ENCODE measurements at regions not wholly inside any gene's neighbourhood (a gene's known extent, or its start where the extent isn't known, plus 50 kb on each side); places are given as distances from the start of the nearest gene placed in this dataset.

DNA sequence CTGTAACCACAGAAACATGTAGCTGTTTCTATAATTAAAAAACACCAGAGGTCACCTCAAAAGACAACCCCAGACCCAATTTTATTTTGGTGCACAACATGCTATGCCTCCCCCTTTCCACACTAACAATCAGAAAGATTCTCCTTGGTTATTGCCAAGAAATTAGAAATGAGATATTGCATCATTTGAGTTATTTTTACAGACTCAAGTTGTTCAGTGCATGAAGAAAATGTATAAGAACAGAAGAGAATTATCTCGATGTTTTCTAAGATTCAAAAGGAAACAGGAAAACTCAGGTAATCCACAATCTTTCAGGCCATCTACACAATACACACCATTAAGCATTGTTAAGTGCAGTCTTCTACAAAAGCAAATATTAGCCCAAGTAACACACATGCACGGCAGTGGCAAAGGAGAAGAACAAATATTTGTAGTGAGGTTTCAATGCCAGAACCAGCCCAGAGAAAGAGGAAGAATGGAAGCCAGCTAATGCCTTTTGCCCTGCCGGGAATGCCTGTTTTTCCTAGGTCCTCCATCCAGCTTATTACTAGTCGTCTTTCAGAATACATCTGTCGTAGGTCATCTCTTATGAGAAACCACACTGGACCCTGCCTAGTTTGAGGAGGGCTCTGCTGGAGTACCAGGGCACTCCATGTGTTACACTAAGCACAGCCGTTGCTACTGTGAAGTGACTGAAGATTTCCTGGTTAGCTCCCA, 67.6 kb upstream of the C1GALT1 start:
- in situ Hi-C loops (cut with MboI; ENCODE audit: low sequenced_read_pairs): no loop called here

DNA sequence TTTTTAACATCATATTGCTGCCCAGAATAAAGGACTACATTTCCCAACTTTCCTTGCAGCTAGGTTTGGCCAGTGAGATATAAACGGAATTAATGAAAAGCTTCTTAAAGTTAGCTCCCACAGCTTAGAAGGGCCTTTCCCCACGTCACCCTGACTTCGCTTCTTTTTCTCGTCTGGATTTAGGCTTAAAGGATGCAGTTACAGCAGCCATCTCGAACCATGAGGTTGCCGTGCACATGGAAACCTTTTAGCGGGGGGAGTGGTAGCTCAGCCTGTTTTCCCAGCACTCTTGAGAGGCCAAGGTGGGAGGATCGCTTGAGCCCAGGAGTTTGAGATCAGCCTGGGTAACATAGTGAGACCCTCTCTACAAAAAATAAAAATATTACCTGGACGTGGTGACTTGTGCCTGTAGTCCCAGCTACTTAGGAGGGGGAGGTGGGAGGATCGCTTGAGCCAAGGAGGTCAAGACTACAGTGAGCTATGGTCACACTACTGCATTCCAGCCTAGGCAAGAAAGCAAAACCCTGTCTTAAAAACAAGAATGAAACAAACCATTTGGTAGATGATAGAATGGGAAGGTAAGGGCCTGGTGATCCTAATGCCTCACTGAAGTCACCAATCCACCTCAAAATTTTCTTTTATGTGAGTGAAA, 64.3 kb upstream of the C1GALT1 start:
- in situ Hi-C loops (cut with MboI; ENCODE audit: low sequenced_read_pairs): no loop called here

DNA sequence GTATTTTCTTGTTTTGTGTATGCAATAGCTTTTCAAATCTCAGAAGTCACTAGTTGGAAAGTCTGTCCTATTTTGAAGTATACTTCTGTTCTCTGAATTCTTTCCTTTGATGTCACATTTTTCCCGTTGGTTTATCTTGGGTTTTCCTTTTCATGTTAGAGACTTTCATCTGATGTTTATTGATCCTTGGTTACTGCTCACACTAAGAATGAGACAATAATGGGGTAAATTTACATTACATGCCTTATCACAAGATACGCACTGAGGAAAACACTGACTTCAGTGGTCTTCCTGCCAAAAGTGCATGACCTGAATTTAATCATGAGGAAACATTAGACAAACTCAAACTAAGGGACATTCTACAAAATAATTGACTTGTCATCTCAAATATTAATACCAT, 63.5 kb upstream of the C1GALT1 start:
- in situ Hi-C loops (cut with MboI; ENCODE audit: low sequenced_read_pairs): no loop called here

DNA sequence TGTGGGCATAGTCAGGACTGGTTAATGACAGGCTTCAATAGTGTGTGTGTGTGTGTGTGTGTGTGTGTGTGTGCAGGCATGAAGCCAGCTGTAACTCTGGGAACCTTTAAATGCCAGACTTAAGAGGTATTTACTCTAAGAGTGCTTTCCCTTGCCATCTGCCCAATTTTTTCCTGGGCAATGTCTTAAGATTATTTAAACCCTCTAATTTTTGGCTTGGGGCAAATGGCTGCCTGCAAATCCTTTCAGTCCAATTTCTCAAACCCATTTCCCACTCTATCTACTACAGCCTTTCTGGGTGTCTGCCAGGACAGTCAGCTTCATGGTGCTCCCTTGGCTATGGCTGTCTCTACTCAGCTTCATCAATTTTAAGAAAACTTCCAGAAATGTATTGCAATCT, 62.6 kb upstream of the C1GALT1 start:
- in situ Hi-C loops (cut with MboI; ENCODE audit: low sequenced_read_pairs): no loop called here

DNA sequence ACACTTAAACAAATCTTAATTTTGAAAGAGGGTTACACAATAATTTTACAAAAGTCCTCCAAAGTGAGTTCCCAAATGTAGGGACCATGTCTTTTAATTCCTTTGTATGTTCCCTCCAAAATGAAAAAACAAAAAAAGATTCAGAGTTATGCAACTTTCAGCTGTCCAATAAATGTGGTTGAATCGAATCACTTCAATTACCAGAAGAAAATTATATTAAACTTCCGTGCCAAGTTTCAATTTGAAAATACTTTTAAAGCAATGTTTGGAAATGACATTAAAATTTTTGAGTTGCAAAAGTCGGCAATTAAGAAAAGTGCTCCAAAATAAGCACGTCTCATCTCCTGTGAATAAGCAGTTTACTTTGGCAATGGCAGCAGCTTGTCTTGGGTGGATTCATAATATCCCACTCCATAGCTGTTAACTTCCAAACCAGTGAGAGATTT, 60.3 kb upstream of the C1GALT1 start:
- in situ Hi-C loops (cut with MboI; ENCODE audit: low sequenced_read_pairs): no loop called here

DNA sequence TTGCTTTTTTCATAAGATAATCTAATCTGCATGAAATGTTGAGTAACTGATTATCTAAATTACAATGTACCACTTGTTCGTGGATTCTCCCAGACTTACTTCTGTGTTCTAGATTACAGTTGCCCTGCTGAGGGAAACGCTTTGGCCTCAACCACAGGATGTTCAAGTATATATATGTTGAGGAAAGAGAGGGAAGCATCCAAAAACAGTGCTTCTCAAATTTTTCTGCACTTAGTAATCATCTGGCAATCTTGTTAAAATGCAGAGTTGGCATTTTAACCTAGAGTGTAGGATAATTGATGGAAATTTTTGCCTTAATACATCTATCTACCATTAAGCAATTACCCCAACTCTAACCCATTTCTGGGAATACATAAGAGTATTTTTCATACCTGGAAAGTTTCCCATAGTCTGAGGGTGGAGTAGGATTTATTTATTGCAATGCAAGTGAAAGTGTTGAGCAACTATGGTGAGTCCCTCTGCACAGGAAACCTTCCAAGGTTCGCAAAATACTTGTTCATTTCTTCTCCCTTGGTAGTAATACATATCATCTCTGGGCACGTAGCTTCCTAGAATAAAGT, 59.6 kb upstream of the C1GALT1 start:
- in situ Hi-C loops (cut with MboI; ENCODE audit: low sequenced_read_pairs): no loop called here

DNA sequence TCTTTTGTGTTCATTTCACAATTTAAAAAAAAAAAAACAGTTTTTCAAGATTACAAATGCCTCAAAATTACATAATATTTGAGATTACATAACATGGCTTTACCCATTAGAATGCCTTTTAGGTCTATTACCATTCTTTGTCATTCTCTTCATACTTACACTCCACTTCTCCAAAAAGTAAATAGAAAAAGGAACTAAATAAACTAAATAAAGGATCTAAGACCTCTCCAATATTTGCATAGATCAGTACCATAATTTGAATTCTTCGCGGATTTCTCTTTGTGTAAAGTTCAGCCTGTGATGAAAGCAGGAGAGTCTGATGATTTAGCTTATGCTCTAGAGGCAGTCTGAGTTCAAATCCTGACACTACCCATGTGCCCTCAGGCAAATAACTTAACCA, 56.4 kb upstream of the C1GALT1 start:
- in situ Hi-C loops (cut with MboI; ENCODE audit: low sequenced_read_pairs): no loop called here

DNA sequence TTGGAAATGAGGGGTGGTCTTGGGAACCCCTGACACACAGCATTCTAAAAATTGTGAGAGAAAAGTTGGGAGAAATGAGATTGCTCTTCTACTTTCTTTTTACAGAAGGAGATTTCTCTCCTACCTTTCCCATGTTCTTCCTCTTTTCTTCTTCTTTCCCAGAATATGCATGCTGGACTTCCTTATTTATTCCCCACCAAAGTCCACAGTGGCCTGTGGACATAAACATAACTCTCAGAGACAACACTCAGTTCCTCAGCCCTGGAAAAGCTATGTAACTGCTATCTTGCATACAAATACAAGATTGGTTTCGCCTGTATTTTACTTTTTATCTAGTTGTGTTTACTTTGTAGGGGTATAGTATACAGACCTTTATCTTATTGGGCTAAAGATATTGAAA, 54.6 kb upstream of the C1GALT1 start:
- in situ Hi-C loops (cut with MboI; ENCODE audit: low sequenced_read_pairs): no loop called here

DNA sequence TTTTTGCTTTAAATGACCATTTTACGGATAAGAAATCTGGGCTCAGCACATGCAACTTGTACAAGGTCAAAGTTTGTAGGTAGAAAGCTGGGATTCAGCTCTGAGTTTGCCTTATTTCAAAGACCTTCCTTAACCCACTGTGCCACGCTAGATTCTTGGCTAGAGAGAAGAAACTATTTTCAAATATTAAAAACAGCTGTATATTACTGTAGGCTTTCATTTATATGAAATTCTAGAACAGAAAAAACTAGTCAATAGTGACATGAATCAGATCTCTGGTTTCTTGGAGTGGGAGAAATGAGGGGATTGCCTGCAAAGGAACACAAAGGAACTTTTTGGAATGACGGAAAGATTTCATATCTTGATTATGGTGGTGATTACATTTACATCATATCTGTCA, 53.0 kb upstream of the C1GALT1 start:
- in situ Hi-C loops (cut with MboI; ENCODE audit: low sequenced_read_pairs): no loop called here

DNA sequence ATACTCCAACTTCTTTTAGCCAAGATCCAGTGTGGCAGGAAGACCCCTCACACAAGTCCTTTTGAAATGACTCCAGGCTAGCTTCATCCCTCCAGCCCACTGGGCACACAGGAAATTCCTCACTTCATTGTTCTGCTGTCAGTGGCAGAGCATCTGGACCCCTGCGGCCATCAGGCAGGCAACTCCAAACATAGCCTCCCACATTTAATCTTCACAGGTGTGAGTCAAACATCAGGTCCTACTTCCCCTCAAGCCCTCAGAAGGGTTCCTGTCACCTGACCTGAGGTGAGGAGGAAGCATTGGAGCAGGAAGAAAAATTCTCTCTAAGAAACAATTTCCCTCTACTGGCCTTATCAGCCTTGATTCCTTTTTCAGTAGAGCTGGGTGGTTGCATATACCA, 51.1 kb upstream of the C1GALT1 start:
- in situ Hi-C loops (cut with MboI; ENCODE audit: low sequenced_read_pairs): no loop called here

Data from HL-60/S4 treated with phorbol 12-myristate 13-acetate at 8.2 ng/mL for 4 days and 3 days (cell line).